ENCODE measurements at regions not wholly inside any gene's neighbourhood (a gene's known extent, or its start where the extent isn't known, plus 50 kb on each side); places are given as distances from the start of the nearest gene placed in this dataset.

DNA sequence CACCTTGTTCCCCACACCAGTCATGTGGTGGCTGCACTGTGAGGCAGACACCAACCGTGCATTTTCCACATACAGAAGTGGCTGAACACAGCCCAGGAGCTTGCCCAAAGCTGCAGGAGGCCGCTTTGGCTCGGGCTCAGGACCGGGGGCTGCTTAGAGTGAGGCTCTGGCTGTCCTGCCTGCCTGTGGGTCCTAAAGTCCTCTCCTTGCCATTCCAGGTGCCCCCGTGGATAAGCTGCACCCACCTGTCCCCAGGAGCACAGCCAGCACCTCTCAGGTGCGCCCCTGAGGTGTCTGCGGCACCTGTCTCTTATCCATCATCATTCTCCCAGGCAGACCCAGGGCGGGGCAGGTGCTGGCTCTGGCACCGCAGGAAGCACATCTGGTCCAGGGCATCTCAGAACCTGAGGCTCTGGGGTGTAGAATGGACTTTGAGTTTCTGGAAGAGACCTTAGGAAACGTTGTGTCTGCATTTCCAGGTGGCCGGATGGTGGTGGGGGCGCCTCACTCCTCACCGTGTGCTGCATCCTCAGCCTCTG lies 180.5 kb upstream of the ZNF469 start:
- TF ChIP-seq, protein P1, sequence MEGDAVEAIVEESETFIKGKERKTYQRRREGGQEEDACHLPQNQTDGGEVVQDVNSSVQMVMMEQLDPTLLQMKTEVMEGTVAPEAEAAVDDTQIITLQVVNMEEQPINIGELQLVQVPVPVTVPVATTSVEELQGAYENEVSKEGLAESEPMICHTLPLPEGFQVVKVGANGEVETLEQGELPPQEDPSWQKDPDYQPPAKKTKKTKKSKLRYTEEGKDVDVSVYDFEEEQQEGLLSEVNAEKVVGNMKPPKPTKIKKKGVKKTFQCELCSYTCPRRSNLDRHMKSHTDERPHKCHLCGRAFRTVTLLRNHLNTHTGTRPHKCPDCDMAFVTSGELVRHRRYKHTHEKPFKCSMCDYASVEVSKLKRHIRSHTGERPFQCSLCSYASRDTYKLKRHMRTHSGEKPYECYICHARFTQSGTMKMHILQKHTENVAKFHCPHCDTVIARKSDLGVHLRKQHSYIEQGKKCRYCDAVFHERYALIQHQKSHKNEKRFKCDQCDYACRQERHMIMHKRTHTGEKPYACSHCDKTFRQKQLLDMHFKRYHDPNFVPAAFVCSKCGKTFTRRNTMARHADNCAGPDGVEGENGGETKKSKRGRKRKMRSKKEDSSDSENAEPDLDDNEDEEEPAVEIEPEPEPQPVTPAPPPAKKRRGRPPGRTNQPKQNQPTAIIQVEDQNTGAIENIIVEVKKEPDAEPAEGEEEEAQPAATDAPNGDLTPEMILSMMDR (IDR thresholded peaks at IDR 0.05; ENCODE audit: extremely low read depth in 1 of 2, insufficient read depth in 1 of 2, low read depth in 1 of 2, low read length in 2 of 2) = no peak
- TF ChIP-seq FOS (IDR thresholded peaks at IDR 0.05; ENCODE audit: borderline replicate concordance, insufficient read depth, low read length) = no peak
- TF ChIP-seq JUN (IDR thresholded peaks at IDR 0.05; ENCODE audit: borderline replicate concordance, insufficient read depth, insufficient read length, low read depth) = no peak
- no peak for TF ChIP-seq POLR2A (IDR thresholded peaks at IDR 0.05; ENCODE audit: low read depth, low read length)
